ENCODE measurements at regions not wholly inside any gene's neighbourhood (a gene's known extent, or its start where the extent isn't known, plus 50 kb on each side); places are given as distances from the start of the nearest gene placed in this dataset.

GRCh38 chr1:69263921-69264391, 303.8 kb upstream of the LRRC7 start:
- no peak for DNase-seq

DNA sequence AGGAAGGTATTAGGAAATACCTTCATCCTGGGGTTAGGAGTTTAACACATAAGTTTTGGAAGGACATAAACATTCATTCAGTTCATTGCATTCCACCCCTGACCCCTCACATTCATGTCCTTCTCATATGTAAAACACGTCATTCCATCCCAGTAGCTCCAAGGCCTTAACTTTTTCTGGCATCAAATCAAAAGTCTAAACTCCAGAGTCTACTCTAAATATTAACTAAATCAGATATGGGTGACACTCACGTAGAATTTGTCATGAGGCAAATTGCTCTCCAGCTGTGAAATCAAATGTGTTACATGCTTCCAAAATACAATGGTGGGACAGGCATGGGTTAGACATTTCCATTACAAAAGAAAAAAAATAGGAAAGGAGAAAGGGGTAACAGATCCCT, 298.2 kb upstream of the LRRC7 start:
- DNase-seq: no peak

- DNase-seq: no peak
Observed at GRCh38 chr1:69271587-69272125, 296.1 kb upstream of the LRRC7 start.

DNA sequence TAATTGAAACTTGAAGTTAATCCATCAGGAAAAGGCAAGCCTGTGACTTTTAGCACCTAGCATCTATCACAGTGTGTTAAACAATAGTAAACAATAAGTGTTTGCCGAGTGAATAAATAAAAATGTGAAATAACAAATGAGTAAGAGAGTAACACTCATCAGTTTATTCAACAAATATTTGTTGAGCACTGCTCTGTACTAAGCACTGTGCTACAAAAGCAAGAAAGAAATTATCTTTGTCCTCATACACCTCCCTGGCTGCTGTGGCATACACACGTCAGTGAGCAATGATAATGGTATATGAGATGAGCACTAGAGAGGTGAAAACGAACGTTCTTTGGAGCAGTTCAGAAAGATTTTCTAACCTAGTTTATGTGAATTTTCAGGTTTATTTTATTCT, 295.0 kb upstream of the LRRC7 start:
- DNase-seq: no peak

- no peak for DNase-seq
Observed at GRCh38 chr1:69278923-69279322, 288.8 kb upstream of the LRRC7 start.

DNA sequence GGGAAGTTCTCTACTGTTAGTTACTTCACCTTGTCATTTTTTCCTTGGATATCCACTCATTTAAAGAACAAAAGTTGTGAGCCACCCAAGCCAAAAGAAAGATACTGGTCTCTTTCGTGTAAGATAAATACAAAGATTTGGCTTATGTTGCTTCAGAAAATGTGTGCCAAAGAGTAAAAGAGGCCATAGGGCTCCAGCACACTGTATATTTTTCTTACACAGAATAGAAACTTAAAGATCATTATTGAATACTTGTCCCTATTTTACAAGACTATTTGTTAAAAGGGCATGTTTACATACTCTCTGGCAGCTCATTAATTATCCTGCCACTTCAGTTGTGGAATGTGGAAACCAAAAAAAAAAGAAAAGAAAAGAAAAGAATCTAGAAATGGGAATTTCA, 284.2 kb upstream of the LRRC7 start:
- DNase-seq: no peak

DNA sequence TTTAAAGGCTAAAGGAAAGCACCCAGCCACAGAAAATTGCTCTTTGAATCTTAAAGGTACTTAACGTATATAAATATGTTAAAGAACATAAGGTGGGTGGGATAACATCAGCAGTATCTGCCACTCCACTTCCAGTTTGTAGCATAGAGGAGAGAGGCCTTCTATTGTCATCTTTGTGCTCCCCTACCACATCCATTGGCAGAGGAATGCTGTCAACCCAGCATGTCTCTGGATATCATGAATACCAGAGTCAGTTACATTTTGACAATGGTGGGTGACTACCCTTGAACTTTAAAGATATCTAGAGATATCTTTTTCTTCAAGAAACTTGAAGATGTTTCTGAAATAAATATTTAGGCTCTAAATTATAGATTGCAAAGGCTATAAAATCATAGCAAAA, 283.2 kb upstream of the LRRC7 start:
- DNase-seq: no peak

DNA sequence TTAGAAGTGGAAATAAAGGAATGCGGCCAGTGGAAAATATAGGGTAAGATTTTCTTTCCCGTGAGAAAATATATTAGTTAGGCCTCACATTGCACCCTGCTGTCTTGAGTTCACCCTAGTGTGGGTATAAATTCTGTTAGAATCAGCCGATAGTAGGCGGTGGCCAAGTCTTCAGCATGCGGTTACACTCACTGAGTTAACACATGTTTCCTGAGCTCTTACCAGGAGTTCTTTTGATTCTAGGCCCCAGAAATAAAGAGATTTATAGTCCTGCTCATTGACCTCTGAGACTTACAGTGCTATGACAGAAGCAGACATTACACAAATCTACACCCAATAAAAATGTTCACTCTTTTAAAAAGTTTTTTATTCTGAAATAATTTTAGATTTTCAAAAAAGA, 279.3 kb upstream of the LRRC7 start:
- no peak for DNase-seq

DNA sequence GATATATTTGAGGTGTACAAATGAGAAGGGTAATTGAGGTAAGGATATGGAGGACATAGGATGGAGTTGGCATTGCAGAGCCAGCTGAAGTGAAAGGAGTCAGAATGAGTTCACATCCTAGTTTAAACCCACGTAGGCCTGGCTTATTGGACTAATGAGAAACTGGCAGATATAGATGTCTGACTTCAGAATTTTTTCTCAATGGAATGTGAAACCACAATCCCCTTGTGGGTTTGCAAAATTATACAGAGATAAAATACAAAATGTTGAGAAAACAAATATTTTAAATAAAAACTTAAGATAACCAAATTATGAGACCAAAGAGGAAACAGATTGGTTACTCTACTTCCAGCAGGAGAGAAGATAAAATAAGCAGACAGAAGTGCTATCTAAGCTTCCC, 277.4 kb upstream of the LRRC7 start:
- peak; percentile 13 for DNase-seq

DNA sequence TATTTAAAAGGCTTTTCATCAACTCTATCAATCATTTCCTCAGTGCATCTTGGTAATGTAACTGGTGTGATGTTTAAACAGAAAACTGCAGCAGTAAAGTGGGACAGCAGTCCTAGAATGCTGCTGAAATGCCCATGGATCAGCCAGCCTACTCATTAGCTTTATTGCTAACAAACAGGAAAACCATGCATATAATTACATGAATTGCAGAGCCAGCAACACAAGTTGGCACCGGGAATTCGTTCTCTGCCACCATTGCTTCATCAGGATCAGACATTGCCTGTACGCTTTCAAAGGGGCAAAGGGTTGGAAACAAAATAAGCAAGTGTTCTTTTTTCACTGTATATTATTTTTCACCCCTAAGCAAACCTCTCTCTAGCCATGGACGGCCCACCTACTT, 276.2 kb upstream of the LRRC7 start:
- DNase-seq: no peak

GRCh38 chr1:69292833-69293232, 274.9 kb upstream of the LRRC7 start:
- DNase-seq: no peak

- peak; percentile 53 for DNase-seq
Observed at GRCh38 chr1:69294171-69294570, 273.6 kb upstream of the LRRC7 start.

- no peak for DNase-seq
Observed at GRCh38 chr1:69295265-69295664, 272.5 kb upstream of the LRRC7 start.

DNA sequence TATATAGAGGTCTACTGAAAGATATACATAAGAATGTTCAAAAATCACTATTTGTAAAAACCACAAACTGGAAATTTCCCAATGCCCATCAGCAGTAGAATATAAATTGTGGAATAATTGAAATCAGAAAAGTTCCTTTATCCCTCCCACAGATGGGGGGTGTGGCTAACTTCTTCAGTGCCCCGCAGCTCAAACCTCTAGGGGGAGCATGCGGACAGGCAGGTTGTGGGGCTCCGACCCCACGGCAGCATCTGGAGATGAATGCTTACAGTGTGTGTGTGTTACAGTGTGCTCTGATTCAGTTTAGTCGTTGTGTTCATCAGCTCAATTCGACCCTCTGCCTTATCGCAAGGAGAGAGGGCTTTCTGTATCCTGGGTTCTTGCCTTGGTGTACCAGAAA, 262.1 kb upstream of the LRRC7 start:
- DNase-seq: peak; percentile 38

DNA sequence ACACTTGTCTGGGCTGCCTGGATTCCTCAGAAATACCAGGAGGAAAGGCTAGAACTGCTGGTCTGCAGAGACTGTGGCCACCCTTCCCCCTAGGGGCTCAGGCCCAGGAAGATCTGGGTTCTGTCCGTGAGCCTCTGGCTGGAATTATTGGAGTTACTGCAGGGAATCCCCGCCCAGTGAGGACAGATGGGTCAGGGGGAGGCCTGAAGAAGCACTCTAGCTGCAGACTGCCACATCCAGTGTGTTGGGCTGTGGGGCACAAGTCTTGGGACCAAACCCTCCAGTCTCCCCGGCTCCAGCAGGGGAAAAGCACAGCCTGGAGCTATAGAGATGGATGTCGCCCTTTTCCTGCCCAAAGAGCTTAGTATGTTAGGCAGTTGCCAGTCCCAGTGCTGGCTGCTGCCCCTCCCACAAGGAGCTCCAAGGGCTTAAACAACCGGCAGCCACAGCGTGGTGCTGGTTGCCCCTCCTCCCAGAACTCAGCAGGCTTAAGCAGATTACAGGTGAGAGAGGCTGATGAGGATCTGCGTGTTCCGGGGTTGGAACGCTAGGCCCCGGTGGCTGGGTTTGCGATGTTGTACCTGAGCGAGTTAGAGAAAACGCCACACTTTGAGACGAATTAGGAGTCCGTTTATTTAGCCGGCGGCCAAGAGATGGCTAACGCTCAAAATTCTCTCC, 255.5 kb upstream of the LRRC7 start:
- no peak for DNase-seq

DNA sequence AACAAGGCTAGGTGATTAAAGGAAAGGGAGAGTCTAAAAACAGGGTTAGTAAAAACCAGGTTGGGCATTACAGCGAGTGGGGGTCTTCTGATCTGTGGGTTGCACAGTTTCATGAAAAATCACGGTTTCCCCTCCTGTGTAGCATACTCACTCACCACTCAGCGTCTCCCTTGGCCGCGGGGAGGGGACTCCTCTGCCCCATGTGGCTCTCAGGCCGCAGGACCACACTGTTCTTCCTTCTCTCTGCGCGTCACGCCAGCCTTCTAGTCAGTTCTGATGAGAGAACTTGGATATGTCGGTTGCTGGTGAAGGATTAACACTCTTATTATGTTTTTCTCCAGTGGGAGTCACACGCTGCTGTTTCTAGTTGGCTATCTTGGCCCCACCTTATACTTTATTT, 254.6 kb upstream of the LRRC7 start:
- no peak for DNase-seq

DNA sequence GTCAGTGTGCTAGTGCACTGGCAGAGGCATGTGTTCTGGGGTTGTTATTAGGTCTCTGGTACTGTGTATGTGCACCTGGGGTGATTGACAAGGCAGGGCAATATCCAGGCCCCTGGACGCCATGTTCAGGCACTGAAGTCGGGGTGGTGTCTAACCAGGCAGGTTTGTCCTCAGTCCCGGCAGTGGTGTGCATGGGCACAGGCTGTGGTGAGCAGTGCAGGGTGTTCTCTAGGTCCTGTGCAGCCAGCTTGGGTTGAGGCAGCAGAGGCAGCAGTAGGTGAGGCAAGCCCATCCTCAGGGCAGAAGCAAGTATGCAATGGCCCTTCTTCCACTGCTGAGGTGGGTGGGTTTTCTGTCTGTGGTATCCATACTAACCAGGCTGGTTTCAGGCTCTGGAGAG, 252.3 kb upstream of the LRRC7 start:
- DNase-seq: no peak

DNA sequence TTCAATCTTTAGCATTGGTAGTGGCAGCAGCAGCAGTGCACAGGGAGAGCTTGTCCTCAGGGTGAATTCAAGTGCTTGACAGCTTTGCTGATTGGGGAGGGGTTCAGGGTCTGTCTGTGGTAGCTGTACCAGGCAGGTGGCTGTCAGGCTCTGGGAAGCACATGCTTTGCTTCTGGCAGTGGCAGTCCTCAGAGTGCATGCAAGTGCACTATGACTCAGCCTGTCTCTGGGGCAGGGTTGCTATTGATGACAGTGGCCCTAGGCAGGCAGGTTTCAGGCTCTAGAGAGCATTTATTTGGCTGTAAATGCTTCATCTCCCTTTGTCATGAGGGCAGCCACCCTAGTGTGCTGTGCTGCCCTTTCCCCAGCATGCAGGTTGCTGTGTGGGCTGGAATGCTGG, 251.9 kb upstream of the LRRC7 start:
- DNase-seq: no peak

GRCh38 chr1:69319287-69319686, 248.4 kb upstream of the LRRC7 start:
- no peak for DNase-seq

GRCh38 chr1:69320757-69321211, 246.9 kb upstream of the LRRC7 start:
- no peak for DNase-seq

GRCh38 chr1:69321311-69321710, 246.4 kb upstream of the LRRC7 start:
- DNase-seq: no peak

GRCh38 chr1:69328186-69328585, 239.5 kb upstream of the LRRC7 start:
- DNase-seq: no peak

DNA sequence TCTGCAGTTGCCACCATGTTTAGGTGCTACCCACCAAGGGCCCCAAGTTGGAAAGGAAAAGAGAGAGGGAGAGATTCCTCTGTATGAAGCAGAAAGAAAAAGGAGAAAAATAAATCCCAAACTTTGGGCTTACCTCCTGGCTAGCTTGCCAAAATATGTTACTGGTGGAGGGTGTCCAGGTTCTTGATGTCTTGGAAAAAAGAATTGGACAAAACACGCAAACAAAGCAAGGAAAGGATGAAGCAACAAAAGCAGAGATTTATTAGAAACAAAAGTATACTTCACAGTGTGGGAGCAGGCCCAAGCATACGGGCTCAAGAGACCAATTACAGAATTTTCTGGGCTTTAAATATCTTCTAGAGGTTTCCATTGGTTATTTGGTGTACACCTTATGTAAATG, 204.5 kb upstream of the LRRC7 start:
- DNase-seq: no peak

GRCh38 chr1:69373520-69373919, 194.2 kb upstream of the LRRC7 start:
- DNase-seq: no peak

DNA sequence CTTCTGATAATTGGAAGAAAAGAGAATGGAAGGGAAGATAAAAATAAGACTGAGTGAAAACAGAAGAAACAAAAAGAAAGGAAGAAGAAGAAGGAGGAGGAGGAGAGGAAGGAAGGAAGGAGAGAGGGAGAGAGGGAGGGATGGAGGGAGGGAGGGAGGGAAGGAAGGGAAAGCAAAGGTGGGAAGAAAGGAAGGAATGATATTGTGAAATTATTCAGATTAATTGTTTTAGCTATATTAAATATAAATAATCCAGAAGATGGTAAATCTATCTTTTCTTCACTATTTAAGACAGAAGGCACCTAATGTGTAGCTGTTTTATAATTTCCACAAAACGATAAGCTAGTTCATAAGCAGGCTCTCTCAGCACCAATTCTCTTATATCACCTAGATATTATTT, 191.3 kb upstream of the LRRC7 start:
- no peak for DNase-seq
